ENCODE measurements at regions not wholly inside any gene's neighbourhood (a gene's known extent, or its start where the extent isn't known, plus 50 kb on each side); places are given as distances from the start of the nearest gene placed in this dataset.

DNA sequence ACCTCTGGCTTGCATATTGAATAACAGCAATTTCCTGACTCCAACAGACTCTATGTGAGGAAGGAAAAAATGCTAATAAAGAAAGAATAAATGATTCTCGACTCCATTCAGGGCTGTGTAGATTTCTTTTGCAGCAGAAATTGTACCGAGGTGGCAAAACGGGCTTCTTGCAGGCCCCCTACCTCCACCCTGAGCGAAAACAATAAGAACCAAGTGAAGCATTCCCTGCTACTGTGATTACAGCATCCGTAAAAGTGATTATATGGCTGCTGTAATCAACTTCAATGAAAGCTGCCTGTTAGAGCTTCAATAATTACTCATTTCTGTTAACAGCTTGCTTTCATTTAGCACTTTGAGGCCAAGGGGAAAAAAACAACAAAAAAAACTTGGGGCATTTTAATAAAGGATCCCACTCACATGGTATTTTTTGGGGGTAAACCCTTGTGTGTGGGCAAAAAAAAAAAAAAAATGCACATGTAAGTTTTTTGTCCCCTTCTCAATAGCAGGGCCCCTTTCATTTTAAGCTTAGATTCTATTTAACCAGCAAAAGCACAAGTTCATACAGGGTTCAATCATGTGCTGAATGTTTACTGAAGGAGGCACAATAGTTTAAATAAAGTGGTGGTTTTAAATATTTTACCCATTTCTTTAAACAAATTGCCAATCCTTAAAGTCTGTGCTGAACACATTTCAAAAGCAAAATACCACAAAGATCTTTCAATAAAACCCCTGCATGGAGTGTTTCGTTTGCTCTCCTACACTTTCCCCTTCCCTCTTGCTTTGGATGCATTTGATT lies 271.6 kb downstream of the LMO4 start:
- ChIA-PET CTCF (no interaction called here), POLR2A (interaction anchor here (0.7 kb wide), 1 partner anchor 283 kb away, joined by 3 read pairs; no protein-coding TSS in a partner anchor)
- Histone ChIP-seq H3K27me3 (ENCODE audit: control insufficient read depth, insufficient read depth, low read length) (no peaks in the 10 kb centered on the region), H3K4me1 (ENCODE audit: control insufficient read depth, insufficient read depth, low read length) (0 out of 2 replicates have a peak, but pooled peaks cover 3% of the 10 kb centered on the region), H3K4me3 (ENCODE audit: low read depth in 2 of 2, low read length in 2 of 2) (no peak overlapping the region), H3K27ac (ENCODE audit: low read length) (no peak overlapping the region), H3K36me3 (ENCODE audit: control insufficient read depth, insufficient read depth, low read length) (no peaks in the 10 kb centered on the region), H3K9me3 (ENCODE audit: control insufficient read depth, insufficient read depth, low read depth, low read length) (no peaks in the 10 kb centered on the region)
- in situ Hi-C loops (cut with HindIII; ENCODE audit: low pct_unique_long_range_greater_than_20kb, low sequenced_read_pairs), result no loop called here
- intact Hi-C loops (cut with micrococcal nuclease; ENCODE audit: unreplicated experiment), result no loop called here
- TF ChIP-seq, protein P1, sequence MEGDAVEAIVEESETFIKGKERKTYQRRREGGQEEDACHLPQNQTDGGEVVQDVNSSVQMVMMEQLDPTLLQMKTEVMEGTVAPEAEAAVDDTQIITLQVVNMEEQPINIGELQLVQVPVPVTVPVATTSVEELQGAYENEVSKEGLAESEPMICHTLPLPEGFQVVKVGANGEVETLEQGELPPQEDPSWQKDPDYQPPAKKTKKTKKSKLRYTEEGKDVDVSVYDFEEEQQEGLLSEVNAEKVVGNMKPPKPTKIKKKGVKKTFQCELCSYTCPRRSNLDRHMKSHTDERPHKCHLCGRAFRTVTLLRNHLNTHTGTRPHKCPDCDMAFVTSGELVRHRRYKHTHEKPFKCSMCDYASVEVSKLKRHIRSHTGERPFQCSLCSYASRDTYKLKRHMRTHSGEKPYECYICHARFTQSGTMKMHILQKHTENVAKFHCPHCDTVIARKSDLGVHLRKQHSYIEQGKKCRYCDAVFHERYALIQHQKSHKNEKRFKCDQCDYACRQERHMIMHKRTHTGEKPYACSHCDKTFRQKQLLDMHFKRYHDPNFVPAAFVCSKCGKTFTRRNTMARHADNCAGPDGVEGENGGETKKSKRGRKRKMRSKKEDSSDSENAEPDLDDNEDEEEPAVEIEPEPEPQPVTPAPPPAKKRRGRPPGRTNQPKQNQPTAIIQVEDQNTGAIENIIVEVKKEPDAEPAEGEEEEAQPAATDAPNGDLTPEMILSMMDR (IDR thresholded peaks at IDR 0.05), result no peak
- no peak for TF ChIP-seq POLR2AphosphoS5 (IDR thresholded peaks at IDR 0.05; ENCODE audit: low read depth, low read length)
- TF ChIP-seq TCF7L2 (IDR thresholded peaks at IDR 0.05; ENCODE audit: low read depth, low read length), result no peak
- TF ChIP-seq SIN3A (IDR thresholded peaks at IDR 0.05; ENCODE audit: borderline replicate concordance, insufficient read depth, low read depth, low read length), result no peak
- TF ChIP-seq, protein P2, sequence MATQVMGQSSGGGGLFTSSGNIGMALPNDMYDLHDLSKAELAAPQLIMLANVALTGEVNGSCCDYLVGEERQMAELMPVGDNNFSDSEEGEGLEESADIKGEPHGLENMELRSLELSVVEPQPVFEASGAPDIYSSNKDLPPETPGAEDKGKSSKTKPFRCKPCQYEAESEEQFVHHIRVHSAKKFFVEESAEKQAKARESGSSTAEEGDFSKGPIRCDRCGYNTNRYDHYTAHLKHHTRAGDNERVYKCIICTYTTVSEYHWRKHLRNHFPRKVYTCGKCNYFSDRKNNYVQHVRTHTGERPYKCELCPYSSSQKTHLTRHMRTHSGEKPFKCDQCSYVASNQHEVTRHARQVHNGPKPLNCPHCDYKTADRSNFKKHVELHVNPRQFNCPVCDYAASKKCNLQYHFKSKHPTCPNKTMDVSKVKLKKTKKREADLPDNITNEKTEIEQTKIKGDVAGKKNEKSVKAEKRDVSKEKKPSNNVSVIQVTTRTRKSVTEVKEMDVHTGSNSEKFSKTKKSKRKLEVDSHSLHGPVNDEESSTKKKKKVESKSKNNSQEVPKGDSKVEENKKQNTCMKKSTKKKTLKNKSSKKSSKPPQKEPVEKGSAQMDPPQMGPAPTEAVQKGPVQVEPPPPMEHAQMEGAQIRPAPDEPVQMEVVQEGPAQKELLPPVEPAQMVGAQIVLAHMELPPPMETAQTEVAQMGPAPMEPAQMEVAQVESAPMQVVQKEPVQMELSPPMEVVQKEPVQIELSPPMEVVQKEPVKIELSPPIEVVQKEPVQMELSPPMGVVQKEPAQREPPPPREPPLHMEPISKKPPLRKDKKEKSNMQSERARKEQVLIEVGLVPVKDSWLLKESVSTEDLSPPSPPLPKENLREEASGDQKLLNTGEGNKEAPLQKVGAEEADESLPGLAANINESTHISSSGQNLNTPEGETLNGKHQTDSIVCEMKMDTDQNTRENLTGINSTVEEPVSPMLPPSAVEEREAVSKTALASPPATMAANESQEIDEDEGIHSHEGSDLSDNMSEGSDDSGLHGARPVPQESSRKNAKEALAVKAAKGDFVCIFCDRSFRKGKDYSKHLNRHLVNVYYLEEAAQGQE (IDR thresholded peaks at IDR 0.05; ENCODE audit: insufficient read depth in 1 of 2, low read depth in 2 of 2, low read length in 1 of 2), result no peak
- ATAC-seq (no peak), DNase-seq (ENCODE audit: low read depth, low spot score) (no peak)
- no TSS peak for BruUV-seq (replicated peaks)

DNA sequence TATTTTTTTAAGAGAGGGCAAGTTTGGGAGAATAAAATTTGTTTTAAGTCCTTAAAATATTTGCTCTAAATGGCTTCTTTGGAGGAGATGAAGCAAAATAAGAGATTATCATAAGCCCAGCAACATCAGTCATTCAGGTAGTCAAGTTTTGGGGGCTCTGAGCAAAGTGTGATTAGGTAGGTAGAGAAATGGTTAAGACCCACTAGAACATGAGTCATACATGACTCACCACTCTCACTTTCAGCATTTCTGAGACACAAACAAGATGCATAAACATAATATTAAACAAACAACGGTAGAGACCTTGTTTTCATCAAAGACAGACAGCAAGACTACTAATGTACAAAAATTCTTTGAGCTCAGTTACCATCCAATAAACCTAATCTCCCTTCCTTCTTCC lies 272.2 kb downstream of the LMO4 start:
- no TSS peak for BruUV-seq (replicated peaks)
- no peaks in the 10 kb centered on the region for H3K9me3 ChIP-seq (ENCODE audit: control insufficient read depth, insufficient read depth, low read depth, low read length)
- ATAC-seq (no peak), DNase-seq (ENCODE audit: low read depth, low spot score) (no peak)
- TF ChIP-seq, protein P1 (IDR thresholded peaks at IDR 0.05), result no peak
- TF ChIP-seq, protein P2 (IDR thresholded peaks at IDR 0.05; ENCODE audit: insufficient read depth in 1 of 2, low read depth in 2 of 2, low read length in 1 of 2), result no peak
- TF ChIP-seq TCF7L2 (IDR thresholded peaks at IDR 0.05; ENCODE audit: low read depth, low read length), result no peak
- TF ChIP-seq POLR2AphosphoS5 (IDR thresholded peaks at IDR 0.05; ENCODE audit: low read depth, low read length), result no peak
- no peak for TF ChIP-seq SIN3A (IDR thresholded peaks at IDR 0.05; ENCODE audit: borderline replicate concordance, insufficient read depth, low read depth, low read length)
- H3K4me1 ChIP-seq (ENCODE audit: control insufficient read depth, insufficient read depth, low read length), result 0 out of 2 replicates have a peak, but pooled peaks cover 3% of the 10 kb centered on the region
- intact Hi-C loops (cut with micrococcal nuclease; ENCODE audit: unreplicated experiment) (no loop called here), in situ Hi-C loops (cut with HindIII; ENCODE audit: low pct_unique_long_range_greater_than_20kb, low sequenced_read_pairs) (no loop called here)
- CTCF ChIA-PET, result no interaction called here
- POLR2A ChIA-PET, result interaction anchor here (0.7 kb wide), 1 partner anchor 282 kb away, joined by 3 read pairs; no protein-coding TSS in a partner anchor
- no peak overlapping the region for H3K4me3 ChIP-seq (ENCODE audit: low read depth in 2 of 2, low read length in 2 of 2)
- H3K27me3 ChIP-seq (ENCODE audit: control insufficient read depth, insufficient read depth, low read length), result no peaks in the 10 kb centered on the region
- no peak overlapping the region for H3K27ac ChIP-seq (ENCODE audit: low read length)
- no peaks in the 10 kb centered on the region for H3K36me3 ChIP-seq (ENCODE audit: control insufficient read depth, insufficient read depth, low read length)

Data from Panc1 (cell line).